Neural cell (in vitro differentiated cells): ENCODE measurements at regions not wholly inside any gene's neighbourhood (a gene's known extent, or its start where the extent isn't known, plus 50 kb on each side); places are given as distances from the start of the nearest gene placed in this dataset.

Source experiments
- H2AFZ ChIP-seq: fragments of 200-600, 300-800 bp; sonication (generic), shearing (Covaris generic); 2 replicates; pipeline ENCODE4 v1.6.0; 2014; ENCODE audit warnings: low read depth, mild to moderate bottlenecking, antibody characterized with exemption, low read length, moderate library complexity
- H3F3A ChIP-seq: fragments of 200-600 bp; shearing (Covaris generic); 2 replicates; pipeline ENCODE4 v1.6.1; 2016; ENCODE audit warnings: mild to moderate bottlenecking, moderate library complexity, mixed read lengths, antibody characterized with exemption, low read length; ENCODE audit not compliant: insufficient read depth, poor library complexity, severe bottlenecking
- H3K27ac ChIP-seq: fragments of 200-600, 300-800 bp; sonication (generic), shearing (Covaris generic); 2 replicates; pipeline ENCODE4 v1.5.1; 2014; ENCODE audit warnings: mild to moderate bottlenecking, low read length, moderate library complexity
- H3K27me3 ChIP-seq: fragments of 300-800, 200-600 bp; sonication (generic), shearing (Covaris generic); 2 replicates; pipeline ENCODE4 v1.6.0; 2014; ENCODE audit warnings: mild to moderate bottlenecking, low read depth, low read length, moderate library complexity; ENCODE audit not compliant: insufficient read depth
- H3K36me3 ChIP-seq: fragments of 300-800, 200-600 bp; sonication (generic), shearing (Covaris generic); 2 replicates; pipeline ENCODE4 v1.5.1; 2014; ENCODE audit warnings: mild to moderate bottlenecking, antibody characterized with exemption, low read length, moderate library complexity; ENCODE audit not compliant: insufficient read depth
- H3K4me2 ChIP-seq: fragments of 300-800, 200-600 bp; sonication (generic), shearing (Covaris generic); 2 replicates; pipeline ENCODE4 v1.6.0; 2014; ENCODE audit warnings: mild to moderate bottlenecking, low read length
- H3K4me3 ChIP-seq: fragments of 300-800, 200-600 bp; sonication (generic), shearing (Covaris generic); 2 replicates; pipeline ENCODE4 v1.5.1; 2014; ENCODE audit warnings: mild to moderate bottlenecking, low read length, moderate library complexity
- H3K79me2 ChIP-seq: fragments of 200-600 bp; shearing (Covaris generic); replicated peaks from 2 replicates; pipeline ENCODE4 v1.6.0; 2014; ENCODE audit warnings: mild to moderate bottlenecking, low read length, moderate library complexity; ENCODE audit not compliant: insufficient read depth
- H3K9ac ChIP-seq: fragments of 300-800, 200-600 bp; sonication (generic), shearing (Covaris generic); 2 replicates; pipeline ENCODE4 v1.6.1; 2016; ENCODE audit warnings: mild to moderate bottlenecking, low read length, mixed read lengths
- H3K9me2 ChIP-seq: fragments of 200-600 bp; shearing (Covaris generic); 2 replicates; pipeline ENCODE4 v1.6.1; 2016; ENCODE audit warnings: mild to moderate bottlenecking, low read length, mixed read lengths; ENCODE audit not compliant: insufficient read depth
- H3K9me3 ChIP-seq: fragments of 200-600, 300-800 bp; sonication (generic), shearing (Covaris generic); 2 replicates; pipeline ENCODE4 v1.6.1; 2016; ENCODE audit warnings: mild to moderate bottlenecking, mixed run types, low read length, moderate library complexity, mixed read lengths
- H4K20me1 ChIP-seq: fragments of 200-600 bp; shearing (Covaris generic); 2 replicates; pipeline ENCODE4 v1.6.1; 2016; ENCODE audit warnings: mild to moderate bottlenecking, mixed run types; ENCODE audit not compliant: insufficient read depth
- EP300 ChIP-seq: fragments of 450-650 bp; conservative IDR thresholded peaks from 2 replicates; pipeline ENCODE4 v1.6.1; 2014; ENCODE audit warnings: antibody characterized with exemption, mild to moderate bottlenecking, moderate library complexity; ENCODE audit not compliant: poor library complexity, severe bottlenecking
- EZH2 ChIP-seq: fragments of 200-600, 300-800 bp; shearing (Covaris generic), sonication (generic); IDR thresholded peaks from 2 replicates; pipeline ENCODE4 v1.6.1; 2014; ENCODE audit warnings: antibody characterized with exemption, low read length, borderline replicate concordance, mild to moderate bottlenecking; ENCODE audit not compliant: insufficient read depth, poor library complexity, severe bottlenecking
- MXI1 ChIP-seq: fragments of 450-650 bp; conservative IDR thresholded peaks from 2 replicates; pipeline ENCODE4 v1.6.1; 2014; ENCODE audit warnings: antibody characterized with exemption, mild to moderate bottlenecking; ENCODE audit not compliant: poor library complexity, severe bottlenecking
- POLR2AphosphoS5 ChIP-seq: IDR thresholded peaks from 2 replicates; pipeline ENCODE4 v1.6.1; 2012
- RAD21 ChIP-seq: fragments of 450-650 bp; conservative IDR thresholded peaks from 2 replicates; pipeline ENCODE4 v1.6.1; 2014; ENCODE audit warnings: antibody characterized with exemption, mild to moderate bottlenecking, moderate library complexity
- SMC3 ChIP-seq: fragments of 450-650 bp; conservative IDR thresholded peaks from 2 replicates; pipeline ENCODE4 v1.6.1; 2014; ENCODE audit warnings: antibody characterized with exemption, mild to moderate bottlenecking, moderate library complexity; ENCODE audit not compliant: poor library complexity
- TAF1 ChIP-seq: IDR thresholded peaks from 2 replicates; pipeline ENCODE4 v1.6.1; 2012; ENCODE audit warnings: low read depth
- TF ChIP-seq, protein P1 (sequence below): IDR thresholded peaks from 2 replicates; pipeline ENCODE4 v1.6.1; 2012; ENCODE audit warnings: borderline replicate concordance
- TF ChIP-seq, protein P2 (sequence below): fragments of 450-650 bp; IDR thresholded peaks from 2 replicates; pipeline ENCODE4 v1.5.1; 2014; ENCODE audit warnings: antibody characterized with exemption, mild to moderate bottlenecking, moderate library complexity; ENCODE audit not compliant: poor library complexity, severe bottlenecking

DNA sequence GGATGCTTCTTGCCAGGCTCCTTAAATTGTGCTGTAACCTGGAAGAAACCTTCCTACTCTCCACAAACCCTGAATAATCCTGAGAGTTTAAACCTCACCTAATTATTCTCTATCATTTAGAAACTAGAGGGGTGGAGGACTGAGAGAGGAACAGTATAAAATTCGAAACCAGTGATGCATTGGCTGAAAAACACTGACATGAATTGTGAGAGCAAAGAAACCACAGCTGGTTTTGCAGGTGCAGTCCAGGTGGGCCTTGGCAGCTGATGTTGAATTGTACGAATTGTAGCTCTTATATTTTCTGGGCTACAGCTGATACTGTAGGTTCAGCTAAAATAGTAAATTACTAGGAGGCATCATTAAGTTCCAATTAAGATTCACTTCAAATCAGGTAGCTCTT, 227.0 kb upstream of the SLITRK5 start:
- Histone ChIP-seq H3K27me3 (no peaks in the 10 kb centered on the region), H2AFZ (no peak overlapping the region), H3K79me2 (no peaks in the 10 kb centered on the region), H4K20me1 (no peaks in the 10 kb centered on the region), H3K9me2 (no peaks in the 10 kb centered on the region), H3K36me3 (no peaks in the 10 kb centered on the region), H3K9me3 (no peaks in the 10 kb centered on the region), H3K9ac (no peak overlapping the region), H3K4me3 (no peak overlapping the region), H3K27ac (no peak overlapping the region), H3F3A (no peaks in the 10 kb centered on the region), H3K4me2 (no peak overlapping the region)
- TF ChIP-seq EZH2 (no peak), TAF1 (no peak), POLR2AphosphoS5 (no peak), RAD21 (no peak), SMC3 (no peak), MXI1 (no peak), EP300 (no peak)
- TF ChIP-seq, protein P1, sequence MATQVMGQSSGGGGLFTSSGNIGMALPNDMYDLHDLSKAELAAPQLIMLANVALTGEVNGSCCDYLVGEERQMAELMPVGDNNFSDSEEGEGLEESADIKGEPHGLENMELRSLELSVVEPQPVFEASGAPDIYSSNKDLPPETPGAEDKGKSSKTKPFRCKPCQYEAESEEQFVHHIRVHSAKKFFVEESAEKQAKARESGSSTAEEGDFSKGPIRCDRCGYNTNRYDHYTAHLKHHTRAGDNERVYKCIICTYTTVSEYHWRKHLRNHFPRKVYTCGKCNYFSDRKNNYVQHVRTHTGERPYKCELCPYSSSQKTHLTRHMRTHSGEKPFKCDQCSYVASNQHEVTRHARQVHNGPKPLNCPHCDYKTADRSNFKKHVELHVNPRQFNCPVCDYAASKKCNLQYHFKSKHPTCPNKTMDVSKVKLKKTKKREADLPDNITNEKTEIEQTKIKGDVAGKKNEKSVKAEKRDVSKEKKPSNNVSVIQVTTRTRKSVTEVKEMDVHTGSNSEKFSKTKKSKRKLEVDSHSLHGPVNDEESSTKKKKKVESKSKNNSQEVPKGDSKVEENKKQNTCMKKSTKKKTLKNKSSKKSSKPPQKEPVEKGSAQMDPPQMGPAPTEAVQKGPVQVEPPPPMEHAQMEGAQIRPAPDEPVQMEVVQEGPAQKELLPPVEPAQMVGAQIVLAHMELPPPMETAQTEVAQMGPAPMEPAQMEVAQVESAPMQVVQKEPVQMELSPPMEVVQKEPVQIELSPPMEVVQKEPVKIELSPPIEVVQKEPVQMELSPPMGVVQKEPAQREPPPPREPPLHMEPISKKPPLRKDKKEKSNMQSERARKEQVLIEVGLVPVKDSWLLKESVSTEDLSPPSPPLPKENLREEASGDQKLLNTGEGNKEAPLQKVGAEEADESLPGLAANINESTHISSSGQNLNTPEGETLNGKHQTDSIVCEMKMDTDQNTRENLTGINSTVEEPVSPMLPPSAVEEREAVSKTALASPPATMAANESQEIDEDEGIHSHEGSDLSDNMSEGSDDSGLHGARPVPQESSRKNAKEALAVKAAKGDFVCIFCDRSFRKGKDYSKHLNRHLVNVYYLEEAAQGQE: no peak
- TF ChIP-seq, protein P2, sequence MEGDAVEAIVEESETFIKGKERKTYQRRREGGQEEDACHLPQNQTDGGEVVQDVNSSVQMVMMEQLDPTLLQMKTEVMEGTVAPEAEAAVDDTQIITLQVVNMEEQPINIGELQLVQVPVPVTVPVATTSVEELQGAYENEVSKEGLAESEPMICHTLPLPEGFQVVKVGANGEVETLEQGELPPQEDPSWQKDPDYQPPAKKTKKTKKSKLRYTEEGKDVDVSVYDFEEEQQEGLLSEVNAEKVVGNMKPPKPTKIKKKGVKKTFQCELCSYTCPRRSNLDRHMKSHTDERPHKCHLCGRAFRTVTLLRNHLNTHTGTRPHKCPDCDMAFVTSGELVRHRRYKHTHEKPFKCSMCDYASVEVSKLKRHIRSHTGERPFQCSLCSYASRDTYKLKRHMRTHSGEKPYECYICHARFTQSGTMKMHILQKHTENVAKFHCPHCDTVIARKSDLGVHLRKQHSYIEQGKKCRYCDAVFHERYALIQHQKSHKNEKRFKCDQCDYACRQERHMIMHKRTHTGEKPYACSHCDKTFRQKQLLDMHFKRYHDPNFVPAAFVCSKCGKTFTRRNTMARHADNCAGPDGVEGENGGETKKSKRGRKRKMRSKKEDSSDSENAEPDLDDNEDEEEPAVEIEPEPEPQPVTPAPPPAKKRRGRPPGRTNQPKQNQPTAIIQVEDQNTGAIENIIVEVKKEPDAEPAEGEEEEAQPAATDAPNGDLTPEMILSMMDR: no peak

DNA sequence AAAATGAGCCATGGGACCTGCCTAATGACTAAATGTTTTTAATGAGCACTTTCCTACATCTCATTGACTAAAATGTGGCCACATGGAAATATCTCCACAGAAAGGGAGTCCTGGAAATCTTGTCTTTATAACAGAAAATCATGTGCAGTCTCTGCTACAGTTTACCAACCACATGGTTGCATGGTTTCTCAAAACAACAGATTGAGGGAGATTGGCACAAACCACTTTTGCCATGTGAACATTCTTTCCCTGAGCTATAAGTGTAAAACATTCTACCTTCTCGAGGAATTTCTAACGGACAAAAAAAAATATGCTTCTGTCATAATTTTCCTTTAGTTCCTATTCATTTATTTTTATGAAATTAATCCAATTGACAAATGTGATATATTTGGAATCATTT, 218.9 kb upstream of the SLITRK5 start:
- Histone ChIP-seq H3K36me3 (no peaks in the 10 kb centered on the region), H2AFZ (no peak overlapping the region)
- no peak for TF ChIP-seq TAF1
- TF ChIP-seq MXI1: no peak
- TF ChIP-seq RAD21: no peak
- no peak for TF ChIP-seq SMC3
- TF ChIP-seq EP300: no peak
- no peak for TF ChIP-seq POLR2AphosphoS5
- TF ChIP-seq, protein P1: no peak

More for the DNA sequence above, 218.9 kb upstream of the SLITRK5 start:
- H4K20me1 ChIP-seq: no peaks in the 10 kb centered on the region
- no peak overlapping the region for H3K4me2 ChIP-seq
- H3F3A ChIP-seq: no peaks in the 10 kb centered on the region
- no peak overlapping the region for H3K4me3 ChIP-seq
- no peaks in the 10 kb centered on the region for H3K9me2 ChIP-seq
- H3K27me3 ChIP-seq: no peaks in the 10 kb centered on the region
- no peaks in the 10 kb centered on the region for H3K79me2 ChIP-seq
- H3K27ac ChIP-seq: no peak overlapping the region
- no peak overlapping the region for H3K9ac ChIP-seq
- no peaks in the 10 kb centered on the region for H3K9me3 ChIP-seq
